ENCODE measurements at regions not wholly inside any gene's neighbourhood (a gene's known extent, or its start where the extent isn't known, plus 50 kb on each side); places are given as distances from the start of the nearest gene placed in this dataset.

DNA sequence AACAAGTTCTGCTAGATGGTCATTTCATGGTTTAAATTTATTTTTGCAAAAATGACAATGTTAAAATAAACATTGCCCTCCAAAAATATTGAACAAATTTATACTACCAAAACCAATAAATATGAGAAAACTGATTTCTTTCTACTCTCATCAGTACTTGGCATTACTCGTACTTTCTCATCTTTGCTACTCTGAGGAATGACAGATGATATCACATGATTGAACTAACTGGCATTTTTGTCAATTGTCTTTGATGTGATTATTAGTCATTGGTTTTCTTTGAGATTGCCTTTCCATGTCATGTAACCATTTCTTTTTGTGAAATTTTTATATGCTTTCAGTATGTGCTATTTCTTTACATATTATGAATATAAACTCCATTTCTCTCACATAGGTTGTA lies 167.0 kb upstream of the ITGA4 start:
- in situ Hi-C loops (cut with HindIII; ENCODE audit: low sequenced_read_pairs): no loop called here

- in situ Hi-C loops (cut with HindIII; ENCODE audit: low sequenced_read_pairs): no loop called here
Observed at GRCh38 chr2:181294979-181295378, 162.2 kb upstream of the ITGA4 start.

GRCh38 chr2:181300600-181301291 lies 156.4 kb upstream of the ITGA4 start:
- in situ Hi-C loops (cut with HindIII; ENCODE audit: low sequenced_read_pairs): no loop called here

DNA sequence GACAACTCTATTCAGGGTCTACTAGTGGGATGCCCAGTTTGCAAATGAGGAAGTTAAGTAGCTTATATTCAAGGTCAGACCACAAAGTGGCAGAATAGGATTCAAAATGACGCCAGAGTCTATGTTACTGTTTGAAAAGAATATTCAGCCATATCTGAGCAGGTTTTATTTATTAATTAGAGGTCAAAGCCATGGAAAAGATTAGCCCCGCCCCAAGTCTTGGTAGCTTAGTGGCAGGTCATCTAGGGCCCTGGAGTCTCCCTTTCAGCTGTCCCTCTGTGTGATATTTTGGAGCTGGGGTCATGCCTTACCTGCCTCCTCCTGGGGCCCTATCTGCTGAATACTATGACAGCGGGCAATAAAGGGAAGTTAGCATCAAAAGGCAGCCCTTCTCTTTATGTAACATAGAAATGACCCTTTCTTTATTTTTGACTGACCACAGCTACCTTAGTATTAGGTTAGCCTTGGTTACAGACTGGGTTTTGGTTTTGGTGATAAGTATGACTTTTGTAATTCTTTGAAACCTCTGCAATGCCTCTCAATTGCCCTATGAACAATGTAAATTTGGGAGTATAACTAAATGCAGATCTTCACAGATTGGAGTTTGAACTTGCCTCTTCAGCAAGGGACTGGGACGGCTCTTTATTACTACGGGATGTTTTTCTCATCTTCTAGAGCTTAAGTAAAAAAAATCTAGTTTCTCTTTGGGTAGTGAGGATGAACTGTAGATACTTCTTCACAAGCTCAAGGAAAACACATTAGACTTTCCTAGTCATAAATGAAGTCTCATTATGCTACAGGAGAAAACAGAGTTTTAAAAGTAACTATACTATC lies 153.0 kb upstream of the ITGA4 start:
- in situ Hi-C loops (cut with HindIII; ENCODE audit: low sequenced_read_pairs): no loop called here

DNA sequence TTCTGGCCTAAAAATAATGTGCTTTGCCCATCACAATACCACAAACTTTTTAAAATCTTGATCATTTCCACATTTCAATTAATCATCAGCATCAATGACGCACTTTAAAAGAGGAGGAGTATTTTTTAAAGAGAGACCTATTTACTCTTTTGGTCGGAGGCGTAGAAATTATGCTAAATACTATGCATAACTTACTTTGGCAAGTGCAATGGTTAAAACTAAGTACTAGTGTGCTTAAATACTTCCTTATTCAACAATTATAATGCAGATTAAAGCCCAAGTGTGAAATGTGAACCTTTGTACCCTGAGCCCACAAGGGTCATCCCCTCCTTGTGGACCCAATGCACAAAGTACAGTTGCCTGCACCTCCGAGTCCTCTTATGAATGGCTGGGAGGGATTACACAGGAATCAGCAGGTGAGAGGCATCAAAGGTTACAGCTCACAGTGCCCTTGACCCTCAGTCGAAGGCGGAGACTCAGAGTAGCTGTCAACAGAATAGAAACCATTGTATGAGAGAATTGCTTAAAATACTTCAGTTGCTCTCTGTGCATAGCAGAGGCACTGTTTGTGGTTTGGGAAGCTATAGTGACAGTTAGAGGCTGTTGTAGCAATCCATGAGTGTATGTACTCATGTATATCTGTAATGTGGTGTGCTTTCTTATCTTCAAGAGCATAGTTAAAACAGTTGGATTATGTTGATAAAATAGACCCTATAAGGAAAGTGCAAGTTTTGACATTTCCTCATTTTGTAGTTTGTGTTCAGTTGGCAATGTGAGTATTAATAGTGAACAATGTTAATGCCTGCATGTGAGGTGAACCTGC lies 151.7 kb upstream of the ITGA4 start:
- in situ Hi-C loops (cut with HindIII; ENCODE audit: low sequenced_read_pairs): no loop called here

- in situ Hi-C loops (cut with HindIII; ENCODE audit: low sequenced_read_pairs): no loop called here
Observed at GRCh38 chr2:181306785-181307184, 150.4 kb upstream of the ITGA4 start.

DNA sequence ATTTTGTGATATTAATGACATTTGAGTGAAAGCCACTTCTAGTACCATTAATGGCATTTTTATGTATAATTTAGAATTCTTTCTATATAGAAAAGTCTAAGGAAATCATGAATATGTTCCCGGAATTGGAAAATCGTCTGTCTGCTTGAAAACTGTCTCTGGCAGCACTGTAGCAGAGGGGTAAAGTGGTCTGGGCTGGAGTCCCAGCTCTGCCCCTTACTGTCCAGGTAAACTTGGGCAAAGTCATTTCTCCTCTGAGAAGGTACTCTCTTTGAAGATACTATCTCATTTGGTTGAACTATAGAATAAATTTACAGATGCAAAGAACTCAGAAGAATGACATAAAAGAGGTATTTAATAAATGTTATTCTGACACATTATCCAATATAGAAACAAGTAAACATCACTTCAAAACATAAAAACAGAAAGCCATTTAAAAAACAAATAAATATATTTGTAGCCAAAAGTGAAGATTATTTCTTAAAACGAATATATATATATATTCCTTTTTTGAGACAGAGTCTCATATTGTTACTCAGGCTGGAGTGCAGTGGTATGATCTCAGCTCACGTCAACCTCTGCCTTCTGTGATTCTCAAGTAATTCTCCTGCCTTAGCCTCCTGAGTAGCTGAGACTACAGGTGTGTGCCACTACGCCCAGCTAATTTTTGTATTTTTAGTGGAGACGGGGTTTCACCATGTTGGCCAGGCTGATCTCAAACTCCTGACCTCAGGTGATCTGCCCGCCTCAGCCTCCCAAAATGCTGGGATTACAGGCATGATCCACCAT lies 149.8 kb upstream of the ITGA4 start:
- in situ Hi-C loops (cut with HindIII; ENCODE audit: low sequenced_read_pairs): no loop called here

- in situ Hi-C loops (cut with HindIII; ENCODE audit: low sequenced_read_pairs): no loop called here
Observed at GRCh38 chr2:181308766-181309515, 148.2 kb upstream of the ITGA4 start.

DNA sequence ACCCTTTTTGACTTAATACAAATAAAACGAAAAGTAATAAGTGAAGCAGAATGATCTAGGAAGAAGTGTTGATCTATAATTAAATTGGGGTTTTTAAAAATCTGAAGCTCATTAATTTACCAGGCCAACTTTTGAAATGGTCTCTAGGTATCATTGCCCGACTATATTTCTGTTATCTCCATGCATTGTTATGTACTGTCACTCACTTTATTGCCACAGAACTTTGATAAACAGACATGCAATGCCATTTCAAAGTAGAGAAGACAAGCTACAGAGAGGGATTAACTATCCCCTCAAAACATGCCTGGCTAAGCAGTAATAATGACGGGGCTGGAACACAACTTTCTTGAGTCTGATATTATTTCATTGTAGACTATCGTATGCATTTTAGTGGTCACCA lies 147.6 kb upstream of the ITGA4 start:
- in situ Hi-C loops (cut with HindIII; ENCODE audit: low sequenced_read_pairs): no loop called here

- in situ Hi-C loops (cut with HindIII; ENCODE audit: low sequenced_read_pairs): no loop called here
Observed at GRCh38 chr2:181310967-181311366, 146.2 kb upstream of the ITGA4 start.

DNA sequence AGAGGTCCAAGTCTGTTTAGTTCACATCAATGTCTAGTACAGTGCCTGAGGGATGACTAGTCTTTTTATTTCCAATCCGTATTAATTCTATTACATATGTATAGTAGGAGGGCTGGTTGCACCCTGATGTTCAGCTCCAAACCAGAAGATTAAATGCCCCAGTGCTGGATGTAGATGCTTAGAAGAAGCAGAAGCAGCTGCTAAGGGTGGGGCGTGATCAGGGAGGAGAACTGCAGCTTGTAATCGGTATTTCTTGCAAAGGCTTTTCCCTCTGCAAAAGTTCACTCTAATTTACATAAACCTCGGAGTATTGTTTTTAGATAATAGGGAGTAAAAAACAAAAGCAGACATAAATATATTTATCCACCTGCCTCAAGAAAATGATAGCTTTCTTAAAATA lies 145.3 kb upstream of the ITGA4 start:
- in situ Hi-C loops (cut with HindIII; ENCODE audit: low sequenced_read_pairs): no loop called here

- in situ Hi-C loops (cut with HindIII; ENCODE audit: low sequenced_read_pairs): no loop called here
Observed at GRCh38 chr2:181312515-181312927, 144.7 kb upstream of the ITGA4 start.

DNA sequence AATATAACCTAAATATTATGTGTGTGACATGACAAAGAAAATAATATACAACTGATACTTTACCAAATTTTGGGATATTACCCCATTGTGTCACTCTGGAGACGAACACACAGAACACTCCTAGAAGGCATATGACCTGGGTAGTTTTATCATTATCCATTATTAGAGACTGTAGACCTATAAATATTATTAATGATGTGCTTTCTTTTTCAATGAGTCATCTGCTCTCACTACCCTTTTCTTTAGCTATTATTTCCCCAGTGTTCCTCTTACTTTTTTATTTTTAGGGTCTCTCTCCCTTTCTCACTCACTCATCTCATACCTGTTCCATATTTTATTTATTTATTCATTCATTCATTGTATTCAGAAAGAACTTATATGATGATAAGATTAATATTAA lies 143.3 kb upstream of the ITGA4 start:
- in situ Hi-C loops (cut with HindIII; ENCODE audit: low sequenced_read_pairs): no loop called here

DNA sequence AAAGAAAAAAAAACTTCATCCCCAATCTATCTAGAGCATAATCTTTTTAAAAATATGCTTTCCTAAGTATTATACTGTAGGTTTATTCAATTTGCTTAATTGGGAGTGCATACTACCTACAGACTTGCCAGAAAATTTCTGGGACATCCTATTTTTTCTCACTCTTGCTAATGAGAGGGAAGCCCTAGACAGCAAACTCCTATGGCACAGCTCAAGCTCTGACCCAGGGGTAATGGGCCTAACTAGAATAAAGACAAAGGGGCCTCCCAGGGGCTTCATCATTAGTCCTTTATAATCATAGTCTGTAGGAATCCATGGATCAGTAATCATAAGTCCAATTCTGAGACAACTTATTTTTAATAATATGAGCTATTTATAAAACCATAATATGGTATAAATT lies 142.6 kb upstream of the ITGA4 start:
- in situ Hi-C loops (cut with HindIII; ENCODE audit: low sequenced_read_pairs): no loop called here

GRCh38 chr2:181317511-181317910 lies 139.7 kb upstream of the ITGA4 start:
- in situ Hi-C loops (cut with HindIII; ENCODE audit: low sequenced_read_pairs): no loop called here

DNA sequence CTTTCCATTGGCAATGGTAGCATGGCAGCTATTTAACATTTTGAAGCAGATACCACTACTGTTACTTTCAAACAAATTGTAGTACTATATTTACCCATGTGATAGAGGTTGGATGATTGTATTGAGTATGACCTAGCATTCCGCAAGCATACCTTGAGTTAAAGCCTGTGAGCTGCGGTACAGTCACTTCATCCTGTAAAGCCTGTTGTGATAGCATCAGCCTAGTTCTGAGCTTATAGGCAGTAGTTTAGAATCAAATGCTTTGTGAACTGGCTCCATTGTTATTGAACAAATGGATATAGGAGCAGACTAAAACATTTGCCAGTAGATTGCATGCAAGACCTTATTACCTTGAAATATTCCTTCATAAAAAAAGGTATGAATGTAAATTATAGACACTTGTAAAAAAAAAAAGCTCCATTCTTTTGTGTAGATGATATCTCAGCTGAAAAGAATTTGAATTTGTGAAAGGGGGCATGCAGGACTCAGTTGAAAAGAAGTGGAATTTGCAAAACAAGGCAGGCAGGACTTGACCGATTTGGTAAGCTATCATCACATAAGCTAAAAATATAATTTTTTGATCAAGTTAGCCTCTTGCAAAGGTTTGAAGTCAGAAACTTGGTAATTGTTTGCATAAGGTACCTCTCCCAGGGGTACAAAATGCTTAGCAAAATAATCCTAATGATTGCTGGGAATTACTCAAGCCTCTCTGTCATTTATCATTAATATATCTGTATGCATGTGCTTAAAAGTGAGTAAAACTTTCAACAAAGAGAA lies 138.5 kb upstream of the ITGA4 start:
- in situ Hi-C loops (cut with HindIII; ENCODE audit: low sequenced_read_pairs): no loop called here

- in situ Hi-C loops (cut with HindIII; ENCODE audit: low sequenced_read_pairs): no loop called here
Observed at GRCh38 chr2:181319286-181319685, 137.9 kb upstream of the ITGA4 start.

DNA sequence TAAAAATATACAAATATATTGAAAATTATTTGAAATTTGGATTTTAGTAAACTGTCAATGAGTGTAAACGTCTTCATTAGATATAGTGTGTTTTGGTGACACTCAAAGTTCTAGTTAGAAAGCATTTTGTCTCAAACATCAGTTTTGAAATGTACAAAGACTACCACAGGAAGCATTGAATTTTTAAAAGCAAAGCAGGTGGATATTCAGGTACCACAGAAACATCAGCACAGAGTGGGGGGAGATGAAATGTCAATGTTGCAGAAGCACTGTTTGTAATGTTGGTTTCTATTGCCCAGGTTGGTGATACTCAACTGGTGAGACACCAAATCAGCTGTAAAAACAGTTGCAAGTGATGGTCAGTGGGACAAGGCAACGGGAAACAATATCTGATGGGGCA lies 136.5 kb upstream of the ITGA4 start:
- in situ Hi-C loops (cut with HindIII; ENCODE audit: low sequenced_read_pairs): no loop called here

GRCh38 chr2:181324912-181325311 lies 132.3 kb upstream of the ITGA4 start:
- in situ Hi-C loops (cut with HindIII; ENCODE audit: low sequenced_read_pairs): no loop called here
